Limb (tissue), 2 donors: ENCODE measurements at regions not wholly inside any gene's neighbourhood (a gene's known extent, or its start where the extent isn't known, plus 50 kb on each side); places are given as distances from the start of the nearest gene placed in this dataset.
"Not testable (repeated sequence)": the region's sequence is repeated elsewhere in the genome, so short reads cannot be mapped to it uniquely, and the experiment has no call there.

Experiments used
- DNase-seq, 2 donors: peaks; one replicate each; pipeline ENCODE4 v3.0.0-alpha.2; 2016; ENCODE audit errors: extremely low spot score in 2 of 2

GRCh38 chr12:93978553-93978952 lies 169.8 kb upstream of the PLXNC1 start:
- no peak for DNase-seq

GRCh38 chr12:93979189-93979588 lies 169.2 kb upstream of the PLXNC1 start:
- DNase-seq: no peak

- DNase-seq: peak in 1 of 2 donors; percentile 68
Measured at GRCh38 chr12:93980711-93981110, 167.7 kb upstream of the PLXNC1 start.

GRCh38 chr12:93981411-93981810 lies 167.0 kb upstream of the PLXNC1 start:
- no peak for DNase-seq

- peak in 1 of 2 donors; percentile 21 for DNase-seq
Measured at GRCh38 chr12:93982771-93983315, 165.5 kb upstream of the PLXNC1 start.

GRCh38 chr12:93984005-93984404 lies 164.4 kb upstream of the PLXNC1 start:
- DNase-seq: no peak

GRCh38 chr12:93989949-93990348 lies 158.4 kb upstream of the PLXNC1 start:
- no peak for DNase-seq

GRCh38 chr12:93990832-93991803 lies 157.3 kb upstream of the PLXNC1 start:
- peak; percentile 53 to 60 for DNase-seq

- DNase-seq: peak in 1 of 2 donors; percentile 38
Measured at GRCh38 chr12:93991829-93992461, 156.4 kb upstream of the PLXNC1 start.

GRCh38 chr12:93994721-93995120 lies 153.7 kb upstream of the PLXNC1 start:
- no peak for DNase-seq

- no peak for DNase-seq
Measured at GRCh38 chr12:93996321-93996720, 152.1 kb upstream of the PLXNC1 start.

GRCh38 chr12:94001691-94002090 lies 146.7 kb upstream of the PLXNC1 start:
- no peak for DNase-seq

- DNase-seq: not testable (repeated sequence)
Measured at GRCh38 chr12:94002925-94003324, 145.5 kb upstream of the PLXNC1 start.

GRCh38 chr12:94007833-94008232 lies 140.5 kb upstream of the PLXNC1 start:
- not testable (repeated sequence) for DNase-seq

GRCh38 chr12:94010307-94010706 lies 138.1 kb upstream of the PLXNC1 start:
- no peak for DNase-seq

GRCh38 chr12:94012071-94012470 lies 136.3 kb upstream of the PLXNC1 start:
- peak in 1 of 2 donors; percentile 73 for DNase-seq

- no peak for DNase-seq
Measured at GRCh38 chr12:94012590-94012989, 135.8 kb upstream of the PLXNC1 start.

- not testable (repeated sequence) for DNase-seq
Measured at GRCh38 chr12:94017247-94017646, 131.1 kb upstream of the PLXNC1 start.

GRCh38 chr12:94020335-94020734 lies 128.0 kb upstream of the PLXNC1 start:
- no peak for DNase-seq

GRCh38 chr12:94023879-94024278 lies 124.5 kb upstream of the PLXNC1 start:
- DNase-seq: no peak

GRCh38 chr12:94025068-94025467 lies 123.3 kb upstream of the PLXNC1 start:
- no peak for DNase-seq

- DNase-seq: peak in 1 of 2 donors; percentile 10
Measured at GRCh38 chr12:94025756-94026155, 122.6 kb upstream of the PLXNC1 start.
